Transverse colon (tissue), 4 donors: ENCODE measurements at regions not wholly inside any gene's neighbourhood (a gene's known extent, or its start where the extent isn't known, plus 50 kb on each side); places are given as distances from the start of the nearest gene placed in this dataset.

Source experiments
- DNase-seq: peaks from one replicate; pipeline ENCODE4 v3.0.0-alpha.2; 2019
- H3K27ac ChIP-seq, 4 donors: fragments of 200-600 bp; sonication (generic); 2 replicates each; pipeline ENCODE4 v1.5.1; 2016 to 2018; ENCODE audit warnings: inconsistent platforms in 4 of 4
- H3K27me3 ChIP-seq: fragments of 200-600 bp; sonication (generic); 2 replicates; pipeline ENCODE4 v1.5.1; 2017; ENCODE audit warnings: inconsistent platforms
- H3K36me3 ChIP-seq, 4 donors: fragments of 200-600 bp; sonication (generic); 2 replicates each; pipeline ENCODE4 v1.5.1; 2017 to 2019; ENCODE audit warnings: inconsistent platforms in 4 of 4
- H3K4me1 ChIP-seq, 4 donors: fragments of 200-600 bp; sonication (generic); 2 replicates each; pipeline ENCODE4 v1.5.1; 2017 to 2020; ENCODE audit warnings: inconsistent platforms in 4 of 4
- H3K4me3 ChIP-seq, 4 donors: fragments of 200-600 bp; sonication (generic); 1 replicate in 1 of 4; 2 replicates in 3 of 4; pipeline versions ENCODE4 v1.5.1 to v1.6.1; 2017 to 2019; ENCODE audit warnings: inconsistent platforms in 4 of 4
- H3K9me3 ChIP-seq, 2 donors: fragments of 200-600 bp; sonication (generic); 2 replicates each; pipeline ENCODE4 v1.5.1; 2017 to 2019; ENCODE audit warnings: inconsistent platforms in 2 of 2
- EP300 ChIP-seq: sonication (generic); formaldehyde crosslinking; IDR thresholded peaks from one replicate; pipeline ENCODE4 v1.6.1; 2017; ENCODE audit warnings: antibody characterized with exemption, low read depth
- POLR2A ChIP-seq: fragments of 450-650 bp; IDR thresholded peaks from one replicate; pipeline ENCODE4 v1.6.1; 2016; ENCODE audit warnings: antibody characterized with exemption, mild to moderate bottlenecking, moderate library complexity
- POLR2AphosphoS5 ChIP-seq, 3 donors: sonication (generic); formaldehyde crosslinking; IDR thresholded peaks; one replicate each; pipeline ENCODE4 v1.6.1; 2016; ENCODE audit warnings: antibody characterized with exemption in 3 of 3
- WGBS, 2 donors: methylation state at CpG; one replicate each; pipeline ENCODE4 v1.1.5; 2018; ENCODE audit warnings: low coverage in 1 of 2; 5-methylcytosine and 5-hydroxymethylcytosine counted together
- in situ Hi-C, 4 donors: fragments of 200-750 bp; cut with MboI; loops; one replicate each; pipeline versions ENCODE4 v1.15.0 to v1.15.1; 2017; ENCODE audit warnings: low sequenced_read_pairs in 3 of 4, low pct_ligation_motif_present in 1 of 4, low pct_unique_long_range_greater_than_20kb in 1 of 4
- intact Hi-C: fragments of 100-400 bp; cut with DNase I; formaldehyde crosslinking; loops from one replicate; pipeline ENCODE4 v1.15.1; 2023; ENCODE audit warnings: low total_unique reads
- TF ChIP-seq, protein P1 (sequence below), 5 experiments: fragments of 200-600 bp in 3 of 5; fragments of 450-650 bp in 2 of 5; sonication (generic) in 3 of 5; IDR thresholded peaks; 1 replicate in 2 of 5; 2 replicates in 3 of 5; pipeline ENCODE4 v1.5.1; 2016 to 2017; ENCODE audit warnings: antibody characterized with exemption in 5 of 5, inconsistent platforms in 3 of 5, mild to moderate bottlenecking in 2 of 5, moderate library complexity in 1 of 5

DNA sequence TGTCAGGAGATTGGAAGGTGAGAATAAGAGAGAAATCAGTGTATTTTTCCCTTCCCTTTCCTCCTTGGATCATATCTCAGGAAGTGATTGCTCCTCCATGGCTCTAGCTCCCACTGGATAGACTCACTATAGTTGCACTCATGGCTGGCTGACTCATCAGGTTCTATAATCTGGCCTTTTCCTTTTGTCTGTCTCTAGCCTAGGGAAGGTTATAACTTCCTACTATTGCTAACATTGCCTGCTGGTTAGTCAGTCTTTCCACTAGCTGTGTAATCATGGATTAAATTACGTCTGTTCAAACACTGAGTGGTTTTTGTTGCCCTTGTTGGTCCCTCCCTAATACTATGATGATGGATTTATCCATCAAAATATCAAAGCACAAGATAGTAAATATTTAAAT lies 195.5 kb upstream of the VEGFC start:
- Histone ChIP-seq H3K4me1 (no peaks in the 10 kb centered on the region), H3K27me3 (no peaks in the 10 kb centered on the region), H3K36me3 (no peaks in the 10 kb centered on the region), H3K27ac (no peak overlapping the region), H3K4me3 (no peak overlapping the region), H3K9me3 (no peaks in the 10 kb centered on the region)
- no peak for DNase-seq
- 13 to 15% methylated on average over 1 of the region's 1 CpG for WGBS, 2 donors
- in situ Hi-C loops = no loop called here
- TF ChIP-seq POLR2A = no peak
- TF ChIP-seq EP300 = no peak
- no peak for TF ChIP-seq POLR2AphosphoS5 (IDR thresholded peaks at IDR 0.05)
- TF ChIP-seq, protein P1, sequence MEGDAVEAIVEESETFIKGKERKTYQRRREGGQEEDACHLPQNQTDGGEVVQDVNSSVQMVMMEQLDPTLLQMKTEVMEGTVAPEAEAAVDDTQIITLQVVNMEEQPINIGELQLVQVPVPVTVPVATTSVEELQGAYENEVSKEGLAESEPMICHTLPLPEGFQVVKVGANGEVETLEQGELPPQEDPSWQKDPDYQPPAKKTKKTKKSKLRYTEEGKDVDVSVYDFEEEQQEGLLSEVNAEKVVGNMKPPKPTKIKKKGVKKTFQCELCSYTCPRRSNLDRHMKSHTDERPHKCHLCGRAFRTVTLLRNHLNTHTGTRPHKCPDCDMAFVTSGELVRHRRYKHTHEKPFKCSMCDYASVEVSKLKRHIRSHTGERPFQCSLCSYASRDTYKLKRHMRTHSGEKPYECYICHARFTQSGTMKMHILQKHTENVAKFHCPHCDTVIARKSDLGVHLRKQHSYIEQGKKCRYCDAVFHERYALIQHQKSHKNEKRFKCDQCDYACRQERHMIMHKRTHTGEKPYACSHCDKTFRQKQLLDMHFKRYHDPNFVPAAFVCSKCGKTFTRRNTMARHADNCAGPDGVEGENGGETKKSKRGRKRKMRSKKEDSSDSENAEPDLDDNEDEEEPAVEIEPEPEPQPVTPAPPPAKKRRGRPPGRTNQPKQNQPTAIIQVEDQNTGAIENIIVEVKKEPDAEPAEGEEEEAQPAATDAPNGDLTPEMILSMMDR (IDR thresholded peaks at IDR 0.05) = no peak
- intact Hi-C loops = no loop called here

DNA sequence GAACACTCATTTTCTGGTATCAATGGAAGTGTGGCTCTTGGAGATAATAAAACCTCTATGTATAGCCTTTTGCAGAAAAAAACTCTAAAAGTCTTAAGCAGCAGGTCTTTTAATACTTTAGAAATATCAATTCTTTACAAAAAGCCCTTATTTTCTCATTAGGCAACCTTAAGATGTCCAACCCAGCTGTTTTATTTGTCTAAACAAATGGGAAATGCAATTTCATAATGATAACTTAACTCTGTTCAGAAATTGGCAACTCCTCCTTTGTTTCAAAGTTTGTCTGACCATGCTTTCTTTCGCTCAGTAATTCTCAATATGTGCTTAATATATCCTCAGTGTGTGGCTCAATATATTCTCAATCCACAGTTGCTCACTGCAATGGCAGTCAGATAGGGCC lies 196.5 kb upstream of the VEGFC start:
- Histone ChIP-seq H3K27ac (no peak overlapping the region), H3K4me3 (no peak overlapping the region), H3K4me1 (no peaks in the 10 kb centered on the region), H3K9me3 (no peaks in the 10 kb centered on the region), H3K36me3 (no peaks in the 10 kb centered on the region), H3K27me3 (no peaks in the 10 kb centered on the region)
- no peak for DNase-seq
- TF ChIP-seq EP300 = no peak
- no peak for TF ChIP-seq POLR2AphosphoS5 (IDR thresholded peaks at IDR 0.05)
- no peak for TF ChIP-seq POLR2A
- TF ChIP-seq, protein P1 (IDR thresholded peaks at IDR 0.05) = no peak
- intact Hi-C loops = no loop called here
- in situ Hi-C loops = no loop called here
- WGBS, 2 donors = 50 to 80% methylated on average over 1 of the region's 1 CpG

DNA sequence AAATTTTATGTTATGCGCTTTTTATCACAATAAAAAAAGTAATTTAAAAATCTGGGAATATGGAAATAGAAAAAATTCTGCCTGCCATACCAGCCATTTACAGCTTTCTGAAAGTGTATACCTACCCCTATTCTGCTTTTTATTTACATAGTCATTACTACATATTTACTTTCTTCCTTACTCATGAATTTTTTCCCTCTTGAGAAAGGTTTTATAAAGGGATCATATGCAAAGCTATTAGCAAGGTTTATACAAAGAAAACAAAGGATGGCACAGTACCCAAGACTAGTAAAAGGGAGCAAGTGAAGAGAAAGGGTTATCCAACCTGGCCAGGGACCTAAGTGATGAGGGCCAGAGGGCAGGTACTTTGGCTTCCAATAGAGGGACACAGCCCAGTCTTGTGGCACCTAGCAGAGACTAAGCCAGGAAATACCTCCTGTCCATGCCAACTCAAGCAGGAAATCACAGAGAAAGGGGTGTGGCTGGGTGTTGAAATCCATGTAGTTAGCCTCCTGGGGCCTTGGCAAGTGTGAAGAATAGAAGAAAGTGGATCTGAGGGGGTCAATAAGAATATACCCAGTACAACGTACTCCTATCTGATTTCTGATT lies 207.3 kb upstream of the VEGFC start:
- H3K27ac ChIP-seq = no peak overlapping the region
- no peaks in the 10 kb centered on the region for H3K27me3 ChIP-seq
- no peaks in the 10 kb centered on the region for H3K4me1 ChIP-seq
- WGBS, 2 donors = 82 to 100% methylated on average over 1 to 2 of the region's 2 CpGs
- H3K36me3 ChIP-seq = no peaks in the 10 kb centered on the region
- in situ Hi-C loops = no loop called here
- TF ChIP-seq EP300 = no peak
- no peak for TF ChIP-seq POLR2AphosphoS5 (IDR thresholded peaks at IDR 0.05)
- TF ChIP-seq POLR2A = no peak
- TF ChIP-seq, protein P1 (IDR thresholded peaks at IDR 0.05) = no peak
- intact Hi-C loops = no loop called here
- no peaks in the 10 kb centered on the region for H3K9me3 ChIP-seq
- no peak overlapping the region for H3K4me3 ChIP-seq
- DNase-seq = no peak

DNA sequence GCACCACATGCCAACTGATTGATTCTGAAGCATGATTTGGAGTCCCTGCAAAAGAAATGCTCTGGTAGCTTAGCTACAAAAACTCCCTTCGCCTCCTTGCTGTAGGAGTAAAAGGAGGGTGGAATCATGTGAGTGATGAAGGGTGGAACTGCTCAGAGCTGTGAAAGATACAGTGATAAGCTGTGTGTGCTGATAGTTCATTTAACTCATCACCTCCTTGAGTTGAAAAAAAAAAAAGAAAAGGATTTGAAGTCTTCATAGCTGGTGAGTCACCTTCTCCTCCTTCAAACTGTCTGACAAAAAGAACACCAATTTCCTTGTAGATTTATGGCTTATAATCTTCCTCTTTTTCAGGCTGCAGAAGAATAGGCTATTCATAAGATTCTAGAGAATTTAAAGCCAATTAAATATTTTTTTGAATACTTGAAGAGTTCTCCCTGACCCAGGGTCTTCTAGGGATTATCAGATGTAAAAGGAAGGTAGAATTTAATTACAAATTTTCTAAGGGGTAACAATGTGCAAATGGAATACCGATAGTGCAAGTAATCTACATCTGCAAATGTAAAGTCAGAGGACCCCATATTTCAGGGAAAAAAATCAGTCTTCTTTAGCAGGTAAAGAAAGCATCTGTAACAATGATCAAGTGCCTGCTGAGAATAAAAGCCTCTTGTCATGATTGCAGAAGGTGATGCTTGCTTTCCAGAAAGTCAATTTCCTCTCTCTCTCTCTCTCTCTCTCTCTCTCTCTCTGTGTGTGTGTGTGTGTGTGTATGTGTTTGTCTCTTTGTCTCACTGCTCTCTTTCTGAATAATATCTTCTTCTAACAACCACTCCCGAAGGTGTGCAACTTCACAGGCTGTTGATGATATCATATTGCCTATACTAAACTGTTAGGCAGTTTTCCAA lies 208.8 kb upstream of the VEGFC start:
- DNase-seq = no peak
- Histone ChIP-seq H3K9me3 (no peaks in the 10 kb centered on the region), H3K27me3 (no peaks in the 10 kb centered on the region), H3K4me1 (no peaks in the 10 kb centered on the region), H3K36me3 (no peaks in the 10 kb centered on the region), H3K4me3 (no peak overlapping the region), H3K27ac (no peak overlapping the region)
- WGBS, 2 donors = 49 to 69% methylated on average over 3 of the region's 3 CpGs
- TF ChIP-seq EP300 (no peak), POLR2AphosphoS5 (IDR thresholded peaks at IDR 0.05) (no peak), POLR2A (no peak)
- TF ChIP-seq, protein P1 (IDR thresholded peaks at IDR 0.05) = no peak
- intact Hi-C loops (no loop called here), in situ Hi-C loops (no loop called here)
